Neutrophil (primary cell): ENCODE measurements at regions not wholly inside any gene's neighbourhood (a gene's known extent, or its start where the extent isn't known, plus 50 kb on each side); places are given as distances from the start of the nearest gene placed in this dataset.

Experiments used
- H3K27ac ChIP-seq: fragments of 200-600 bp; sonication (generic); 2 replicates; pipeline ENCODE4 v1.5.1; 2016; ENCODE audit warnings: mild to moderate bottlenecking, moderate library complexity
- H3K27me3 ChIP-seq: fragments of 200-600 bp; sonication (generic); 2 replicates; pipeline ENCODE4 v1.6.0; 2016; ENCODE audit warnings: mild to moderate bottlenecking
- H3K36me3 ChIP-seq: fragments of 200-600 bp; sonication (generic); 2 replicates; pipeline ENCODE4 v1.5.1; 2017
- H3K4me1 ChIP-seq, 2 experiments: fragments of 200-600 bp in 1 of 2; sonication (generic) in 1 of 2; 1 replicate in 1 of 2; 2 replicates in 1 of 2; pipeline versions ENCODE4 v1.5.1 to v1.6.1; 2013 to 2016; ENCODE audit warnings: low read depth in 1 of 2, low read length in 1 of 2, mild to moderate bottlenecking in 1 of 2, moderate library complexity in 1 of 2; ENCODE audit not compliant: control insufficient read depth in 1 of 2, insufficient read depth in 1 of 2
- H3K4me3 ChIP-seq, 2 experiments: fragments of 200-600 bp in 1 of 2; sonication (generic) in 1 of 2; 1 replicate in 1 of 2; 2 replicates in 1 of 2; pipeline ENCODE4 v1.5.1; 2013 to 2016; ENCODE audit warnings: low read depth in 1 of 2, low read length in 1 of 2, mild to moderate bottlenecking in 1 of 2, moderate library complexity in 1 of 2
- H3K9me3 ChIP-seq: fragments of 200-600 bp; sonication (generic); 2 replicates; pipeline ENCODE4 v1.5.1; 2016
- TF ChIP-seq, protein P1 (sequence below): fragments of 200-600 bp; sonication (generic); IDR thresholded peaks from 2 replicates; pipeline ENCODE4 v1.5.1; 2016; ENCODE audit warnings: antibody characterized with exemption

DNA sequence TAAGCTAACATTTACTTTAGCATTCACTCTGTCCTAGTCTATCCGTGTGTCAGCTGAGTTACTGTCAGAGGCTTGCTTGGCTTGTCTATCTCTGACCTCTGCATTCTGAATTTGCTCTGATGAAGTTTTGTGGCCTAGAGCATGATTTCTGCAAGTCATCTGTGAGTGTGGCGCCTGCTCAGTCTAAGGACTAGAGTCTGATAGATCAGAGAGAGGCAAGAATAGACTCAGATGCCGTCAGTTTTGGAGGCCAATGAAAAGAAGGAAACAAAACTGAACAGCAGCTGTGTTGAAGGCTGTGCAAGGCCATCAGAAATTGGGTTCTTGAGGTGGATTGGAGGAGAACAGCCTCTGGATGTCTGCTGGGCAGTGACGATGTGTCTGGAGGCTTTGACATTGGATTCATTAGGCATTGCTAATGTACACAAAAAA, 573.1 kb downstream of the USP25 start:
- Histone ChIP-seq H3K4me3 (no peak overlapping the region), H3K9me3 (no peaks in the 10 kb centered on the region), H3K27ac (no peak overlapping the region), H3K4me1 (no peaks in the 10 kb centered on the region), H3K27me3 (no peaks in the 10 kb centered on the region), H3K36me3 (no peaks in the 10 kb centered on the region)
- TF ChIP-seq, protein P1, sequence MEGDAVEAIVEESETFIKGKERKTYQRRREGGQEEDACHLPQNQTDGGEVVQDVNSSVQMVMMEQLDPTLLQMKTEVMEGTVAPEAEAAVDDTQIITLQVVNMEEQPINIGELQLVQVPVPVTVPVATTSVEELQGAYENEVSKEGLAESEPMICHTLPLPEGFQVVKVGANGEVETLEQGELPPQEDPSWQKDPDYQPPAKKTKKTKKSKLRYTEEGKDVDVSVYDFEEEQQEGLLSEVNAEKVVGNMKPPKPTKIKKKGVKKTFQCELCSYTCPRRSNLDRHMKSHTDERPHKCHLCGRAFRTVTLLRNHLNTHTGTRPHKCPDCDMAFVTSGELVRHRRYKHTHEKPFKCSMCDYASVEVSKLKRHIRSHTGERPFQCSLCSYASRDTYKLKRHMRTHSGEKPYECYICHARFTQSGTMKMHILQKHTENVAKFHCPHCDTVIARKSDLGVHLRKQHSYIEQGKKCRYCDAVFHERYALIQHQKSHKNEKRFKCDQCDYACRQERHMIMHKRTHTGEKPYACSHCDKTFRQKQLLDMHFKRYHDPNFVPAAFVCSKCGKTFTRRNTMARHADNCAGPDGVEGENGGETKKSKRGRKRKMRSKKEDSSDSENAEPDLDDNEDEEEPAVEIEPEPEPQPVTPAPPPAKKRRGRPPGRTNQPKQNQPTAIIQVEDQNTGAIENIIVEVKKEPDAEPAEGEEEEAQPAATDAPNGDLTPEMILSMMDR = no peak

DNA sequence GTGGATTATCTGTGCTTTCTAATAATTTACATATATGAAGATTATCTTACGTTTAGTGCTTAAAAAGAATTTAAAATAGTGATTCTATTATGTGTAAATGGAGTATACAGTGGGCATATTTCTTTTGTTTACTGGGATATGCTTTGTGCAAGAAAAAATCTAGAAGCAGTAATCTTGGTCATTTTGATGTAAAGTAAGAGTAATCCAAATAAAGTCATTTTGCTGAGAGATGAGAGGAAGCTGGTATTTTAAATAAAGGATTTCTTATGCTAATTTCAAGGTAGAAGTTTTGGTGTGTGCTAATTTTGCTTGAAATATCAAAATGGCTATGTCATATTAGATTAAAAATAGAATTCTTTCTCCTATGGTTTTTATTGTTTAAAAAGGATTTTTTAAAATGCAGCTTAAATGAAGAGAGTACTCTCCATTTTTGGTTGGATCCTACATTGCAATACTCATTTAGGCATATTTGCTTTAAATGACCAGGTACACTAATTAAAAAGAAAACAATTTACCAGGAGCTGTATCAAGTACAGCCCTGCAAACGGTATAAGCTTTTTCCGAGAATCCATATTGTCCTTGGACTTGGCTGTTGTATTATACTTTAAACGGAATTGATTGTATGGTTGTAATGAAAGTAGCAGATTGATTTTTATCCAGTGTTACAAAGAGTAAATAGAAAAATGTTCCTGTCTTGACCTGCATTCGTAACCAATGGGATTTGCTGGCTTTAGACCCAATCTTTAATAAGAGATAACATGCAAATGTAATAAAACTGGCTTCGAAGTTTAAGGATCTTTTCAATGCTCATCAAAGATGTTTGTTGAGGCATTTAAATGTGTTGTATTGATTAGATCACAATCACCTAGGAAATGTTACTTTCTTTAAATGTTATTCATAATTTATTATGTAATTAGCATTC, 574.7 kb downstream of the USP25 start:
- no peaks in the 10 kb centered on the region for H3K4me1 ChIP-seq
- H3K27me3 ChIP-seq = no peaks in the 10 kb centered on the region
- TF ChIP-seq, protein P1 = no peak
- no peak overlapping the region for H3K27ac ChIP-seq
- no peaks in the 10 kb centered on the region for H3K9me3 ChIP-seq
- H3K36me3 ChIP-seq = no peaks in the 10 kb centered on the region
- H3K4me3 ChIP-seq = no peak overlapping the region

DNA sequence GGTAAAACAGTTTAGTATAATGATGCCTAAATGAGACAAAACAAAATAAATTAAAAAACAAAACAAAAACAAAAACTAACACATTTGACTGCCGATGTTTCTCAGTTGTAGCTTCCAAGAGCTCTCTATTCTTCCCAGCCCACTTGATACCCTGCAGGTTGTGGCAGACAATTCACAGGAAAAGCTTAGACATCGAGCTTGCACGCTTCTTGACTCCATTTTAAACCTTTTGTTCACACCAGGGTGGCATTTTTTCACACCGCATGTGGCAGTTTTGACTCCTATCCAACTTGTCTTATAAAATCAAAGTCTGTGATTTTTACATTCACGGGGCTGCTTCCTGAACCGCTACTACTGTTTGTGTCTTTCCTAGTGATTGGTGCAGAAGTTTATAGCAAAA, 575.9 kb downstream of the USP25 start:
- Histone ChIP-seq H3K9me3 (no peaks in the 10 kb centered on the region), H3K36me3 (no peaks in the 10 kb centered on the region), H3K27ac (no peak overlapping the region), H3K27me3 (no peaks in the 10 kb centered on the region), H3K4me3 (no peak overlapping the region), H3K4me1 (no peaks in the 10 kb centered on the region)
- TF ChIP-seq, protein P1 = no peak

DNA sequence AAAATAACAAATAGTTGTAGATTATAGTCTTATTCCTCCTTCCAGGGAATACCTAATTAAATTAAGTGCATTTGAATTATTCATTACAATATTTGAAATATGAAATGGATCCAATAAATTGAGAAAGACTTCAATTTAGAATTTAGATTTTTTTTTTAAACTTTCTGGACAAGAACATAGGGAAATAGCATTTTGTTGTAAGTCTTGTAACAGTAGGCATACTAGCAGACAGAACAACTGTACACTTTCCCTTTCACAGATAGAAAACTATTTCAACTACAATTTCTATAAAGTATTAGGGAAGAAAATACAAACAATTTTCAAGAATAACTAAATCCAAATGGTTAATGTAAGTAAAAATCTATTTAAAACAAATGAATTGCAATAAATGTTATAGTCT, 577.5 kb downstream of the USP25 start:
- Histone ChIP-seq H3K27me3 (no peaks in the 10 kb centered on the region), H3K4me1 (no peaks in the 10 kb centered on the region), H3K27ac (no peak overlapping the region), H3K36me3 (no peaks in the 10 kb centered on the region), H3K4me3 (no peak overlapping the region), H3K9me3 (no peaks in the 10 kb centered on the region)
- TF ChIP-seq, protein P1 = no peak

DNA sequence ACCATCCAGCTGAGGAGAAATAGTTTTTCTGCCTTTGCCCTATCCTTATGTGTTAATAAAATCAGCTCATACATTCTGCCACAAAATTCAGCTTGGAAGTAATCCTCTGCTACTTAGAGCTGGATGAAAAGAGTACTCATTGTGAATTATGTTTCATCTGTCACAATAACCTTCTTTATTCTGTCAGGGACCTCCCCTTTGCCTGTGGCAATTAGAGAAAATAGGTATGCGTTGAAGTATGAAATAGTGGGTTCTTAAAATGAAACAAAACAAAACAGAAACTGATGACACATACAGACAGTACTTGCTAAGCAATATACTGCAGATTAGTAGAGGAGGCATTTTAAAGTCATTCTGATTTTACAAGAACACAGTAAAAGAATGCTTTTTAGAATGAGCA, 578.5 kb downstream of the USP25 start:
- TF ChIP-seq, protein P1 = no peak
- Histone ChIP-seq H3K27me3 (no peaks in the 10 kb centered on the region), H3K36me3 (no peaks in the 10 kb centered on the region), H3K4me1 (no peaks in the 10 kb centered on the region), H3K9me3 (no peaks in the 10 kb centered on the region), H3K4me3 (no peak overlapping the region), H3K27ac (no peak overlapping the region)
